H1 (cell line): ENCODE measurements at regions not wholly inside any gene's neighbourhood (a gene's known extent, or its start where the extent isn't known, plus 50 kb on each side); places are given as distances from the start of the nearest gene placed in this dataset.

Source experiments
- CTCF ChIP-seq, 3 experiments: IDR thresholded peaks; 1 replicate in 2 of 3; 2 replicates in 1 of 3; pipeline versions ENCODE4 v1.5.1 to v1.6.1; 2011; ENCODE audit warnings: low read length in 3 of 3, mild to moderate bottlenecking in 3 of 3, inconsistent platforms in 2 of 3, low read depth in 1 of 3, moderate library complexity in 1 of 3; ENCODE audit not compliant: insufficient read depth in 1 of 3; ENCODE audit errors: control extremely low read depth in 1 of 3
- JUND ChIP-seq: IDR thresholded peaks from 2 replicates; pipeline ENCODE4 v1.6.1; 2011; ENCODE audit warnings: mild to moderate bottlenecking, improper control_type of control experiment, low read length
- TAF1 ChIP-seq: IDR thresholded peaks from 2 replicates; pipeline ENCODE4 v1.6.1; 2011; ENCODE audit warnings: mild to moderate bottlenecking, low read depth, low read length

DNA sequence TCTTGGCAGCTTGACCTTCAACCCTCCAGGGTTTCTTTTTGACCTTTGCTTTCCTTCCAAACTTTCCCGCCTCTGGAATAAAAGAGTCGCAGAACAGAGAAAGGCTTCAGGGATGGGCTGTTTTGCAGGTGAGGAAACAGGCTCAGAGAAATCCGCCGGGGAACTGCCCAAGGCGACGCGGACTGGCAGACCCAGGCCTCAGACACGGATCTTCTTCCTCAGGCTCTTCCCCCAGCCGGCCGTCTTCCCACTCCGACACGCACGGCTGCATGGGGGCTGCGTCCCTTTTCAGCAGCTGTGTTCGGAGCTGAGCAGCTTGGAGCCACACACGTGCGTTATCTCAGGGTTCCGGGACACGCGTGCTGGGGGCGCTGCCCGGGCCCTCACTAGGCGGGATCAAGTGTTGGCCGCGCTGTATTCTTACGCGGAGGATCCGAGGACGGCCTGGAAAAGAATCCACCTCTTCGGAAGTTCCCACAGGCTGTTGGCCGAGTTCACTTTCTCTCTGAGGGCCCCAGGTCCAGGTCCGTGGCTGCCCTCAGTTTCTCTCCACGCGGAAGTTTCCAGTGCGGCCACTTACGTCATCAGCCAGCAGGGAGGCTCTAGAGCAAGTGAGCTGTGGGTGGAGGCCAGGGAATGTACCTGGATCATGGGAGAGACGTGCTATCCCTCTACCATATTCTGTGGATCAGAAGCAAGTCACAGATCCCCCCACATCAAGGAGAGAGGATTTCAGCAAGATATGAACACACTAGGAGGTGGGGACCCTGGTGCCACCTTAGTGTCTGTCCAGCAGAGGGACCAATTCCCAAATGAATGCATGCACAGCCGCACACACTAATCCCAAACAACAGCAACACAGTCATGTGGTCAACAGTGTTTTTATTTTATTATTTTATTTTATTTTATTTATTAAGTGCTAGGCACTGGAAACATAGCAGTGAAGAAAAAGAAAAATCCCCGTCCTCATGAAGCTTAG lies 100.4 kb downstream of the ING1 start:
- TF ChIP-seq JUND (no peak), CTCF (IDR thresholded peaks at IDR 0.05; ENCODE audit: control extremely low read depth in 1 of 3, insufficient read depth in 1 of 3, low read depth in 1 of 3, low read length in 3 of 3) (peak in 1 of 3 experiments; percentile 10; a peak in 2 of 4 replicates), TAF1 (no peak)
